Stimulated activated CD4-positive, alpha-beta T cell treated with anti-CD3 and anti-CD28 coated beads, TNF-alpha, amount 100 ng/mL, for 1 hour (primary cell): ENCODE measurements at regions not wholly inside any gene's neighbourhood (a gene's known extent, or its start where the extent isn't known, plus 50 kb on each side); places are given as distances from the start of the nearest gene placed in this dataset.

ENCODE experiments used
- DNase-seq, 3 donors: peaks; one replicate each; pipeline ENCODE4 v3.0.0-alpha.2; 2020; ENCODE audit warnings: low read depth in 3 of 3, low spot score in 1 of 3

GRCh38 chr22:48900626-48901025 is 927.0 kb downstream of the BRD1 start:
- DNase-seq = no peak

GRCh38 chr22:48900327-48900597 is 927.4 kb downstream of the BRD1 start:
- DNase-seq = no peak

GRCh38 chr22:48899523-48900326 is 927.9 kb downstream of the BRD1 start:
- DNase-seq = no peak

GRCh38 chr22:48898524-48899250 is 929.0 kb downstream of the BRD1 start:
- DNase-seq = no peak

GRCh38 chr22:48897645-48898370 is 929.9 kb downstream of the BRD1 start:
- no peak for DNase-seq

- DNase-seq = no peak
These were observed 930.7 kb downstream of the BRD1 start for GRCh38 chr22:48896766-48897644.

GRCh38 chr22:48895831-48896765 is 931.6 kb downstream of the BRD1 start:
- DNase-seq = no peak

GRCh38 chr22:48895336-48895735 is 932.3 kb downstream of the BRD1 start:
- no peak for DNase-seq

GRCh38 chr22:48894804-48895250 is 932.8 kb downstream of the BRD1 start:
- no peak for DNase-seq

GRCh38 chr22:48894064-48894671 is 933.5 kb downstream of the BRD1 start:
- no peak for DNase-seq

GRCh38 chr22:48893288-48894063 is 934.2 kb downstream of the BRD1 start:
- no peak for DNase-seq

- no peak for DNase-seq
These were observed 934.9 kb downstream of the BRD1 start for GRCh38 chr22:48892578-48893287.

GRCh38 chr22:48891688-48892577 is 935.7 kb downstream of the BRD1 start:
- DNase-seq = no peak

GRCh38 chr22:48890693-48891554 is 936.7 kb downstream of the BRD1 start:
- DNase-seq = no peak

- DNase-seq = no peak
These were observed 937.6 kb downstream of the BRD1 start for GRCh38 chr22:48889887-48890692.
